ENCODE measurements at regions not wholly inside any gene's neighbourhood (a gene's known extent, or its start where the extent isn't known, plus 50 kb on each side); places are given as distances from the start of the nearest gene placed in this dataset.

GRCh38 chr14:100010679-100011078, 54.5 kb upstream of the EVL start:
- TF ChIP-seq, protein P1, sequence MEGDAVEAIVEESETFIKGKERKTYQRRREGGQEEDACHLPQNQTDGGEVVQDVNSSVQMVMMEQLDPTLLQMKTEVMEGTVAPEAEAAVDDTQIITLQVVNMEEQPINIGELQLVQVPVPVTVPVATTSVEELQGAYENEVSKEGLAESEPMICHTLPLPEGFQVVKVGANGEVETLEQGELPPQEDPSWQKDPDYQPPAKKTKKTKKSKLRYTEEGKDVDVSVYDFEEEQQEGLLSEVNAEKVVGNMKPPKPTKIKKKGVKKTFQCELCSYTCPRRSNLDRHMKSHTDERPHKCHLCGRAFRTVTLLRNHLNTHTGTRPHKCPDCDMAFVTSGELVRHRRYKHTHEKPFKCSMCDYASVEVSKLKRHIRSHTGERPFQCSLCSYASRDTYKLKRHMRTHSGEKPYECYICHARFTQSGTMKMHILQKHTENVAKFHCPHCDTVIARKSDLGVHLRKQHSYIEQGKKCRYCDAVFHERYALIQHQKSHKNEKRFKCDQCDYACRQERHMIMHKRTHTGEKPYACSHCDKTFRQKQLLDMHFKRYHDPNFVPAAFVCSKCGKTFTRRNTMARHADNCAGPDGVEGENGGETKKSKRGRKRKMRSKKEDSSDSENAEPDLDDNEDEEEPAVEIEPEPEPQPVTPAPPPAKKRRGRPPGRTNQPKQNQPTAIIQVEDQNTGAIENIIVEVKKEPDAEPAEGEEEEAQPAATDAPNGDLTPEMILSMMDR (IDR thresholded peaks at IDR 0.05), result no peak
- TF ChIP-seq POLR2AphosphoS5 (IDR thresholded peaks at IDR 0.05; ENCODE audit: insufficient read depth in 1 of 2, low read depth in 1 of 2) (no peak), POLR2A (IDR thresholded peaks at IDR 0.05) (no peak)
- no peaks in the 10 kb centered on the region for H3K36me3 ChIP-seq
- no peak for DNase-seq (ENCODE audit: extremely low spot score in 2 of 2)
- no peaks in the 10 kb centered on the region for H3K27me3 ChIP-seq
- H3K27ac ChIP-seq, result no peak overlapping the region
- no peaks in the 10 kb centered on the region for H3K9me3 ChIP-seq
- H3K4me1 ChIP-seq, result no peaks in the 10 kb centered on the region
- intact Hi-C loops (cut with DNase I), result no loop called here
- no peak overlapping the region for H3K4me3 ChIP-seq

- DNase-seq (ENCODE audit: extremely low spot score in 2 of 2), result no peak
- no peak overlapping the region for H3K27ac ChIP-seq
- no peaks in the 10 kb centered on the region for H3K36me3 ChIP-seq
- intact Hi-C loops (cut with DNase I), result no loop called here
- no peaks in the 10 kb centered on the region for H3K9me3 ChIP-seq
- no peaks in the 10 kb centered on the region for H3K27me3 ChIP-seq
- TF ChIP-seq, protein P1 (IDR thresholded peaks at IDR 0.05), result no peak
- no peak for TF ChIP-seq POLR2AphosphoS5 (IDR thresholded peaks at IDR 0.05; ENCODE audit: insufficient read depth in 1 of 2, low read depth in 1 of 2)
- no peak for TF ChIP-seq POLR2A (IDR thresholded peaks at IDR 0.05)
- no peaks in the 10 kb centered on the region for H3K4me1 ChIP-seq
- no peak overlapping the region for H3K4me3 ChIP-seq
Observed at GRCh38 chr14:100011628-100012325, 53.4 kb upstream of the EVL start.

DNA sequence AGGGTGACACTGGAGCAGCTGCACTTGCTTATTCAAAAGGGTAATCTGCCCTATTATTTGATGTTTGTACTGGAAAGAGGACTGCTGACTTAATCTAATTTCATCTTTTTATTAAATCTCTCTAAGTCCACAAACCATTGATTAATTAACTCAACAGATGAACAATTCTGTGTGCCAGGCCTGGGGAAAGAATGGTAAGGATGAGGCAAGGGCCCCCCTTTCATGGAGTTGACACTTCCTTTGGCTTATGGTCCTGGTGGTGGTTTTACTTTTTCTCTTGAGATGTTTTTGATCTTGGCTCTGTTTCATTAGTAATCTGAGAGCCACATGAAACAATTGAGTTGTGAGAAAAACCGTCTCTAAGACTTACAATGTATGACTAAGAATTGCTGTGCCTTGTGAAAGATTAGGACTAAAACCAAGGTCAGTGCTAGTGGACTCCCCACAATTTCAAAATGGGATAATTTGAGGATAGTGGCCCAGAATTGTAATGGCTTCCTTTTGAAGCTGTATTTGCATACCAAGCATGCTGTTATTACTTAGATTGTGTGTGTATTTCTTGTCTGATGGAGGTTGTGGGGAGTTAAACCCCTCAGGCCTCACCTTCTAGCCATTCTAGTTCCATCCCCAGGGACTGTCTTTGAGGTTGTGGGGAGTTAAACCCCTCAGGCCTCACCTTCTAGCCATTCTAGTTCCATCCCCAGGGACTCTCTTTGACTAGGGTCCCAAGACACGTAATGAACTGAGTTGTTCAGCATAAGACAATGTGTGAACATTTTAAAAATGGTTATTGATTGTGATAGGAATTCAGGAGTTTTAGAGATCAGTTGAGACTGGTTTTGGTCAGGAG, 52.5 kb upstream of the EVL start:
- Histone ChIP-seq H3K9me3 (no peaks in the 10 kb centered on the region), H3K27me3 (no peaks in the 10 kb centered on the region), H3K27ac (no peak overlapping the region), H3K36me3 (no peaks in the 10 kb centered on the region), H3K4me3 (no peak overlapping the region), H3K4me1 (no peaks in the 10 kb centered on the region)
- intact Hi-C loops (cut with DNase I), result no loop called here
- DNase-seq (ENCODE audit: extremely low spot score in 2 of 2), result no peak
- no peak for TF ChIP-seq POLR2A (IDR thresholded peaks at IDR 0.05)
- no peak for TF ChIP-seq POLR2AphosphoS5 (IDR thresholded peaks at IDR 0.05; ENCODE audit: insufficient read depth in 1 of 2, low read depth in 1 of 2)
- TF ChIP-seq, protein P1 (IDR thresholded peaks at IDR 0.05), result no peak

GRCh38 chr14:100015251-100015655, 50.0 kb upstream of the EVL start:
- Histone ChIP-seq H3K4me3 (no peak overlapping the region), H3K27ac (no peak overlapping the region), H3K4me1 (no peaks in the 10 kb centered on the region), H3K9me3 (no peaks in the 10 kb centered on the region), H3K36me3 (no peaks in the 10 kb centered on the region), H3K27me3 (no peaks in the 10 kb centered on the region)
- DNase-seq (ENCODE audit: extremely low spot score in 2 of 2), result no peak
- intact Hi-C loops (cut with DNase I), result no loop called here
- TF ChIP-seq POLR2A (IDR thresholded peaks at IDR 0.05) (no peak), POLR2AphosphoS5 (IDR thresholded peaks at IDR 0.05; ENCODE audit: insufficient read depth in 1 of 2, low read depth in 1 of 2) (no peak)
- TF ChIP-seq, protein P1 (IDR thresholded peaks at IDR 0.05), result no peak
